Neural cell (in vitro differentiated cells): ENCODE measurements at regions not wholly inside any gene's neighbourhood (a gene's known extent, or its start where the extent isn't known, plus 50 kb on each side); places are given as distances from the start of the nearest gene placed in this dataset.

Experiments
- POLR2AphosphoS5 ChIP-seq: IDR thresholded peaks from 2 replicates; pipeline ENCODE4 v1.6.1; 2012
- TF ChIP-seq, protein P1 (sequence below): fragments of 450-650 bp; IDR thresholded peaks from 2 replicates; pipeline ENCODE4 v1.5.1; 2014; ENCODE audit warnings: antibody characterized with exemption, mild to moderate bottlenecking, moderate library complexity; ENCODE audit not compliant: poor library complexity, severe bottlenecking
- TF ChIP-seq, protein P2 (sequence below): IDR thresholded peaks from 2 replicates; pipeline ENCODE4 v1.6.1; 2012; ENCODE audit warnings: borderline replicate concordance

DNA sequence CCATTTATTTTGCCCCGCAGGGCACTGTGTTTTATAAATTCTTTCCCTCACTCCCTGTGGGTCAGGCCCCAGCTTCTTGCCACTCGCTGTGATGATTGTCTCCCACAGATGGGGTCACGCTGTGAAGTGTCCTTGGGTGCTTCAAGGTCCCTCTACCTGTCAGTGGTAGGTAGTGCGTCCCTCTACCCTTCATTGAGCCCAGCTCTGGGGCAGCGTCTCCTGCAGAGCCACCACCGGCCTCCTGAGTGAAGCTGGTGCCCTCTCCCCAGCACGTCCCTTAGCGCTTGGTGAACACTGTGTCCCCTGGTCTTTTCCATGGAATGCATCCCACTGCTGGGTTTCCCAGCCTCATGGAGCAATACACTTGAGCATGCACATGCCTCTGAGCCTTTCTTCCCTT lies 108.2 kb downstream of the NRN1 start:
- TF ChIP-seq, protein P1, sequence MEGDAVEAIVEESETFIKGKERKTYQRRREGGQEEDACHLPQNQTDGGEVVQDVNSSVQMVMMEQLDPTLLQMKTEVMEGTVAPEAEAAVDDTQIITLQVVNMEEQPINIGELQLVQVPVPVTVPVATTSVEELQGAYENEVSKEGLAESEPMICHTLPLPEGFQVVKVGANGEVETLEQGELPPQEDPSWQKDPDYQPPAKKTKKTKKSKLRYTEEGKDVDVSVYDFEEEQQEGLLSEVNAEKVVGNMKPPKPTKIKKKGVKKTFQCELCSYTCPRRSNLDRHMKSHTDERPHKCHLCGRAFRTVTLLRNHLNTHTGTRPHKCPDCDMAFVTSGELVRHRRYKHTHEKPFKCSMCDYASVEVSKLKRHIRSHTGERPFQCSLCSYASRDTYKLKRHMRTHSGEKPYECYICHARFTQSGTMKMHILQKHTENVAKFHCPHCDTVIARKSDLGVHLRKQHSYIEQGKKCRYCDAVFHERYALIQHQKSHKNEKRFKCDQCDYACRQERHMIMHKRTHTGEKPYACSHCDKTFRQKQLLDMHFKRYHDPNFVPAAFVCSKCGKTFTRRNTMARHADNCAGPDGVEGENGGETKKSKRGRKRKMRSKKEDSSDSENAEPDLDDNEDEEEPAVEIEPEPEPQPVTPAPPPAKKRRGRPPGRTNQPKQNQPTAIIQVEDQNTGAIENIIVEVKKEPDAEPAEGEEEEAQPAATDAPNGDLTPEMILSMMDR = no peak
- TF ChIP-seq, protein P2, sequence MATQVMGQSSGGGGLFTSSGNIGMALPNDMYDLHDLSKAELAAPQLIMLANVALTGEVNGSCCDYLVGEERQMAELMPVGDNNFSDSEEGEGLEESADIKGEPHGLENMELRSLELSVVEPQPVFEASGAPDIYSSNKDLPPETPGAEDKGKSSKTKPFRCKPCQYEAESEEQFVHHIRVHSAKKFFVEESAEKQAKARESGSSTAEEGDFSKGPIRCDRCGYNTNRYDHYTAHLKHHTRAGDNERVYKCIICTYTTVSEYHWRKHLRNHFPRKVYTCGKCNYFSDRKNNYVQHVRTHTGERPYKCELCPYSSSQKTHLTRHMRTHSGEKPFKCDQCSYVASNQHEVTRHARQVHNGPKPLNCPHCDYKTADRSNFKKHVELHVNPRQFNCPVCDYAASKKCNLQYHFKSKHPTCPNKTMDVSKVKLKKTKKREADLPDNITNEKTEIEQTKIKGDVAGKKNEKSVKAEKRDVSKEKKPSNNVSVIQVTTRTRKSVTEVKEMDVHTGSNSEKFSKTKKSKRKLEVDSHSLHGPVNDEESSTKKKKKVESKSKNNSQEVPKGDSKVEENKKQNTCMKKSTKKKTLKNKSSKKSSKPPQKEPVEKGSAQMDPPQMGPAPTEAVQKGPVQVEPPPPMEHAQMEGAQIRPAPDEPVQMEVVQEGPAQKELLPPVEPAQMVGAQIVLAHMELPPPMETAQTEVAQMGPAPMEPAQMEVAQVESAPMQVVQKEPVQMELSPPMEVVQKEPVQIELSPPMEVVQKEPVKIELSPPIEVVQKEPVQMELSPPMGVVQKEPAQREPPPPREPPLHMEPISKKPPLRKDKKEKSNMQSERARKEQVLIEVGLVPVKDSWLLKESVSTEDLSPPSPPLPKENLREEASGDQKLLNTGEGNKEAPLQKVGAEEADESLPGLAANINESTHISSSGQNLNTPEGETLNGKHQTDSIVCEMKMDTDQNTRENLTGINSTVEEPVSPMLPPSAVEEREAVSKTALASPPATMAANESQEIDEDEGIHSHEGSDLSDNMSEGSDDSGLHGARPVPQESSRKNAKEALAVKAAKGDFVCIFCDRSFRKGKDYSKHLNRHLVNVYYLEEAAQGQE = no peak
- TF ChIP-seq POLR2AphosphoS5 = no peak
